ENCODE measurements at regions not wholly inside any gene's neighbourhood (a gene's known extent, or its start where the extent isn't known, plus 50 kb on each side); places are given as distances from the start of the nearest gene placed in this dataset.
"Not testable (repeated sequence)": the region's sequence is repeated elsewhere in the genome, so short reads cannot be mapped to it uniquely, and the experiment has no call there.

- DNase-seq (ENCODE audit: unreplicated experiment), result no peak
- Mint-ChIP-seq H3K9me3 (ENCODE audit: unreplicated experiment) (no peaks in the 10 kb centered on the region), H3K27ac (ENCODE audit: low read depth, unreplicated experiment) (no peak overlapping the region), H3K27me3 (ENCODE audit: insufficient read depth, unreplicated experiment) (no peaks in the 10 kb centered on the region), H3K36me3 (ENCODE audit: insufficient read depth, unreplicated experiment) (no peaks in the 10 kb centered on the region), H3K4me3 (ENCODE audit: unreplicated experiment) (no peak overlapping the region), H3K4me1 (ENCODE audit: insufficient read depth, unreplicated experiment) (peaks cover 9% of the 10 kb centered on the region)
- TF ChIP-seq, protein P1, sequence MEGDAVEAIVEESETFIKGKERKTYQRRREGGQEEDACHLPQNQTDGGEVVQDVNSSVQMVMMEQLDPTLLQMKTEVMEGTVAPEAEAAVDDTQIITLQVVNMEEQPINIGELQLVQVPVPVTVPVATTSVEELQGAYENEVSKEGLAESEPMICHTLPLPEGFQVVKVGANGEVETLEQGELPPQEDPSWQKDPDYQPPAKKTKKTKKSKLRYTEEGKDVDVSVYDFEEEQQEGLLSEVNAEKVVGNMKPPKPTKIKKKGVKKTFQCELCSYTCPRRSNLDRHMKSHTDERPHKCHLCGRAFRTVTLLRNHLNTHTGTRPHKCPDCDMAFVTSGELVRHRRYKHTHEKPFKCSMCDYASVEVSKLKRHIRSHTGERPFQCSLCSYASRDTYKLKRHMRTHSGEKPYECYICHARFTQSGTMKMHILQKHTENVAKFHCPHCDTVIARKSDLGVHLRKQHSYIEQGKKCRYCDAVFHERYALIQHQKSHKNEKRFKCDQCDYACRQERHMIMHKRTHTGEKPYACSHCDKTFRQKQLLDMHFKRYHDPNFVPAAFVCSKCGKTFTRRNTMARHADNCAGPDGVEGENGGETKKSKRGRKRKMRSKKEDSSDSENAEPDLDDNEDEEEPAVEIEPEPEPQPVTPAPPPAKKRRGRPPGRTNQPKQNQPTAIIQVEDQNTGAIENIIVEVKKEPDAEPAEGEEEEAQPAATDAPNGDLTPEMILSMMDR (IDR thresholded peaks at IDR 0.05; ENCODE audit: unreplicated experiment), result no peak
- BruUV-seq (replicated peaks), result no TSS peak
- CTCF ChIA-PET, result interaction anchor here (1.6 kb wide), 1 partner anchor 22 kb away, joined by 5 read pairs; no protein-coding TSS in a partner anchor
- POLR2A ChIA-PET, result no interaction called here
- intact Hi-C loops (cut with micrococcal nuclease), result no loop called here
These were observed 57.8 kb downstream of the TRIL start for GRCh38 chr7:28900311-28900710.

- Mint-ChIP-seq H3K27ac (ENCODE audit: low read depth, unreplicated experiment) (no peak overlapping the region), H3K4me3 (ENCODE audit: unreplicated experiment) (no peak overlapping the region), H3K27me3 (ENCODE audit: insufficient read depth, unreplicated experiment) (no peaks in the 10 kb centered on the region), H3K36me3 (ENCODE audit: insufficient read depth, unreplicated experiment) (no peaks in the 10 kb centered on the region), H3K9me3 (ENCODE audit: unreplicated experiment) (no peaks in the 10 kb centered on the region), H3K4me1 (ENCODE audit: insufficient read depth, unreplicated experiment) (no peaks in the 10 kb centered on the region)
- intact Hi-C loops (cut with micrococcal nuclease), result no loop called here
- no TSS peak for BruUV-seq (replicated peaks)
- TF ChIP-seq, protein P1 (IDR thresholded peaks at IDR 0.05; ENCODE audit: unreplicated experiment), result no peak
- ChIA-PET POLR2A (interaction anchor here (0.7 kb wide), 1 partner anchor 175 kb away, joined by 3 read pairs; no protein-coding TSS in a partner anchor), CTCF (interaction anchor here (0.6 to 0.7 kb wide), 2 partner anchors 28 to 800 kb away, joined by 4 read pairs; no protein-coding TSS in a partner anchor)
- no peak for DNase-seq (ENCODE audit: unreplicated experiment)
These were observed 64.2 kb downstream of the TRIL start for GRCh38 chr7:28893888-28894287.

DNA sequence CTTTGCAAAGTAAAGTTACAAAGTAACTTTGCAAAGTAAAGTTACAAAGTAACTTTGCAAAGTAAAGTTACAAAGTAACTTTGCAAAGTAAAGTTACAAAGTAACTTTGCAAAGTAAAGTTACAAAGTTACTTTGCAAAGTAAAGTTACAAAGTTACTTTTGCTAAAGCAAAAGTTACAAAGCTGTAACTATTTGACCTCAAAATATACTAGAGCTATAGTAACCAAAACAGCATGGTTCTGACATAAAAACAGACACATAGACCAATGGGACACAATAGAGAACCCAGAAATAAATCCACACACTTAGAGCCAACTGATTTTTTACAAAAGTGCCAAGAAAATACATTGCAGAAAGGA is 66.3 kb downstream of the TRIL start:
- POLR2A ChIA-PET, result interaction anchor here (0.8 kb wide), 1 partner anchor 21 kb away, joined by 5 read pairs; no protein-coding TSS in a partner anchor
- H3K36me3 Mint-ChIP-seq (ENCODE audit: insufficient read depth, unreplicated experiment); H3K27ac Mint-ChIP-seq (ENCODE audit: low read depth, unreplicated experiment); H3K27me3 Mint-ChIP-seq (ENCODE audit: insufficient read depth, unreplicated experiment); H3K9me3 Mint-ChIP-seq (ENCODE audit: unreplicated experiment); intact Hi-C loops (cut with micrococcal nuclease); H3K4me1 Mint-ChIP-seq (ENCODE audit: insufficient read depth, unreplicated experiment); BruUV-seq (replicated peaks); H3K4me3 Mint-ChIP-seq (ENCODE audit: unreplicated experiment); DNase-seq (ENCODE audit: unreplicated experiment): not testable (repeated sequence)
- CTCF ChIA-PET, result interaction anchor here (0.6 kb wide), 2 partner anchors 95 to 204 kb away, joined by 3 read pairs; no protein-coding TSS in a partner anchor

DNA sequence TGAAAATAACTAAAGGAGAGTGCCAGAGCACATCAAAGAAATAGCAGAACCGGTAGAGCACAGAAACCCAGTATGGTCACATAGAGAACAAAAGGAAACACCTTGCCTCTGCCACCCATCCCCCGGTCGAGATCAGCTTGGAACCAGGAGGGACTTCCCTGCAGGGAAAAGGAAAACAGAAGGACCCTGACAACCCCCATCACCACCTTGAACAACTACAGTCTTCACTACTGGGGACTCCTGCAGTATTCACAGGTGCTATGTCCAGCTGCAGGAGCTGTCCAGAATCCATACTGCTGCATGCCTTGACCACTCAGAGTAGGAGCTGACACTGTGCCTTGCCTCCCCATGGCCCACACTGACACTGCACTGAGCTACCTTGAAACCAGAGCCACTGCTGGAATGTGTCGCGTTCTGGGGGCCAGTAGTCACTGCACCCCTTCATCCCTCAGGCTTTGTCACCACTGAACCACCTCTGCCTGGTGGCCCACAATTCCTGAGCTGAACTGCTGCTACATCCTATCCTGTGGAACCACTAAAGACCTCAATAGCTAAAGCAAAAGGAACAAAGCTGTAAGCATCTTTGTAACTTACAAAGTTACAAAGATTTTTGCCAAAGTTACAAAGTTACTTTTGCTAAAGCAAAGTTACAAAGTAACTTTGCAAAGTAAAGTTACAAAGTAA is 66.8 kb downstream of the TRIL start:
- no peak for DNase-seq (ENCODE audit: unreplicated experiment)
- Mint-ChIP-seq H3K9me3 (ENCODE audit: unreplicated experiment) (no peaks in the 10 kb centered on the region), H3K36me3 (ENCODE audit: insufficient read depth, unreplicated experiment) (no peaks in the 10 kb centered on the region), H3K27me3 (ENCODE audit: insufficient read depth, unreplicated experiment) (no peaks in the 10 kb centered on the region), H3K27ac (ENCODE audit: low read depth, unreplicated experiment) (no peak overlapping the region), H3K4me3 (ENCODE audit: unreplicated experiment) (no peak overlapping the region), H3K4me1 (ENCODE audit: insufficient read depth, unreplicated experiment) (no peaks in the 10 kb centered on the region)
- intact Hi-C loops (cut with micrococcal nuclease), result no loop called here
- TF ChIP-seq, protein P1 (IDR thresholded peaks at IDR 0.05; ENCODE audit: unreplicated experiment), result no peak
- no TSS peak for BruUV-seq (replicated peaks)
- POLR2A ChIA-PET, result interaction anchor here (0.8 kb wide), 1 partner anchor 22 kb away, joined by 5 read pairs; no protein-coding TSS in a partner anchor
- CTCF ChIA-PET, result interaction anchor here (0.6 kb wide), 1 partner anchor 204 kb away, joined by 3 read pairs; no protein-coding TSS in a partner anchor
